HG02943 (cell line): ENCODE measurements at regions not wholly inside any gene's neighbourhood (a gene's known extent, or its start where the extent isn't known, plus 50 kb on each side); places are given as distances from the start of the nearest gene placed in this dataset.

Source experiments
- ATAC-seq: cut with Tn5 transposase; IDR thresholded peaks from one replicate; pipeline ENCODE4 v1.9.1; 2021; ENCODE audit warnings: mild to moderate bottlenecking, low read depth, moderate library complexity; ENCODE audit not compliant: unreplicated experiment

DNA sequence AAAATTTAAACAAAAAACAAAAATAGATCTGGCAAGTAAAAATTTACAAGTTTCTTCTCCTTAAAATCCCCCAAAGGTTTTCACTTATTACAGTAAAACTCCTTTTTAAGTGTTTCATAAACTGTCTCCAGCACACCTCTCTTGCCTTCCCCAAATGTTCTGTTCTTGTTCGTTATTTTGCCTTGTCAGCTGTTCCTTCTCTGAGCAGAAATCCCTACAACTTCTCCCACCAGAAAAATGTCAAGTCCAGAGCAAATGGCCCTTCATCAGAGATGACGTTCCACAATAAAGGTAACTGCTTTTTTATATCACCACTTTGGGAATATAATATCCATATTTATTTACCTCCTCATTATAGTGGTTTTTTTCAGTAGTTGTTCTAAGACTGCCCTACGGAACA lies 432.1 kb downstream of the ADAM29 start:
- ATAC-seq, result no peak

DNA sequence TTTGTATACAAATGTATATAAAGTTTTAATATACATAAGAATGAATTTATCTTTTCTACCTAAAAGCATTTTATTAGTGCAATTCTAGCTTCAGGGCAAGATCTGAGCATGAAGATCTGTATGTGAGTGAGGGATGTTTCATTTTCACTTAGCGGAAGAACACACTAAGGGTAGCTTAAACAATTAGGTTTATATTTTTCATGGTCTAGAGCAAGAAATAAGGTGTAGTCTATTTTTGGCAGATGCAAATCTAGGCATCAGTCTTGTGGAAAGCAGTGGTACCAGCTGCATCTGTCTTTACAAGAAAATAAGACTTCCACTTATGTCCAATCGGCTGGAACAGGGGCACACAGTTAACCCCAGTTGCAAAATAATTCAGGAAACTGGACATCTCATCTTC lies 433.3 kb downstream of the ADAM29 start:
- ATAC-seq, result no peak

DNA sequence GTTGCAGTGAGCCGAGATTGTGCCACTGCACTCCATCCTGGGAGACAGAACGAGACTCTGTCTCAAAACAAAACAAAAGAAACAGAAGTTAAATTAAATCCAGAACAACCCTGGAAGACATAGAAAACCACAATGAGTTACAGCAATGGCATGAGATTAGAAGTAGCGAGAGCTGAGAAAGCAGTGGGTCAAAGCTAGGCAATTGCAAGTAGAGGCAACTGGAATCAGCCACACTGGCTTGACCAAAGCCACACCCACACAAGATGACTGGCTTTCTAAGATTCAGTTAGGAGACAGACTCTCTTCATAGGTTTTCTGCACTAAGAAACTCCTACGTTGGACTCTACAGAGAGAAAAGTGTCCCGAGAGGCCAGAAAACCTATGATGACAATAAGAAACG lies 443.0 kb downstream of the GPM6A start:
- no peak for ATAC-seq

GRCh38 chr4:175371091-175371490 lies 441.0 kb downstream of the GPM6A start:
- no peak for ATAC-seq

- ATAC-seq, result no peak
Observed at GRCh38 chr4:175373031-175373430, 439.0 kb downstream of the GPM6A start.

- ATAC-seq, result no peak
Observed at GRCh38 chr4:175374459-175374858, 437.6 kb downstream of the GPM6A start.

DNA sequence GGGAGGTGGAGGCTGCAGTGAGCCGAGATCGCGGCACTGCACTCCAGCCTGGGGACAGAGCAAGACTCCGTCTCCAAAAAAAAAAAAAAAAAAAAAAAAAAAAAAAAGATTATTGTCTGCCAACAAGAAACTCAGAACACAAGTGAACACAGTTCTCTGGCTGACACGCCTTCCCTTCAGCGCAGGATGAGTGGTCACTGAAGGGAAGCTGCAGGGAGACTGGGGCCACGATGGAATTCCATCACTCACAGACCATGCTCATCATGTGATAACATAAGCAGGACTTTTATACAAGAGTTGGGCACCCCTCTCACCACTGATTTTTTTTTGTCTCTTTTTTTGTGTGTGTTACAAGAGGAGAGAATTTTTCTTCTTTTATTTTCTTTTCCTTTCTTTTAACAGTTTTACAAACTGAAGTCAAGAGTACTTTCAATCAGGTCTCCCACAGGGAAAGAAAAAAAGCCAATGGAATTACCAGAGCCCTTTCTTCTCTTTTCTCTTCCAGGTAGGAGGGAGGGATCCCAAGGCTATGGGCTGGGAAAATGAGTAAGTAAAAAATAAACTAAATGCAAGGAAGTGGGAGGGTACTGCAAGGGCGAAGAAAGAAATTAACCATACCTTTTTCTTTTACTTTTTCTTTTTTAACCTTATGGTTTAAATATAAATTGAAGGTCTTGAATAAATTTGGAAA lies 435.6 kb downstream of the GPM6A start:
- no peak for ATAC-seq

GRCh38 chr4:175377203-175377602 lies 434.9 kb downstream of the GPM6A start:
- ATAC-seq, result no peak

- ATAC-seq, result no peak
Observed at GRCh38 chr4:175378372-175378771, 433.7 kb downstream of the GPM6A start.

GRCh38 chr4:175380841-175381240 lies 431.2 kb downstream of the GPM6A start:
- no peak for ATAC-seq

DNA sequence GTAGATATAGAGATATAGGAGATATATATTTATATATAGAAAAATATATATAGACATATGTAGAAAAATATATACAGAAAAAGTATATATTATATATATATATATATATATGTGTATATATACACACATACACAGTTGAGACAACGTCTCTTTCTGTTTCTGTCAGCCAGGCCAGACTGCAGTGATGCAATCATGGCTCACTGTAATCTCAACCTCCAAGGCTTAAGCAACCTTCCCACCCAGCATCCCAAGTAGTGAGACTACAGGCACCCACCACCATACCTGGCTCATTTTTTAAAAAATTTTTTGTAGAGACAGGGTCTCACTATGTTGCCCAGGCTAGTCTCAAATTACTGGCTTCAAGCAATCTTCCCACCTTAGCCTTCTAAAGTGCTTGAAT lies 426.3 kb downstream of the GPM6A start:
- ATAC-seq, result no peak

- ATAC-seq, result no peak
Observed at GRCh38 chr4:175386776-175387507, 425.1 kb downstream of the GPM6A start.

DNA sequence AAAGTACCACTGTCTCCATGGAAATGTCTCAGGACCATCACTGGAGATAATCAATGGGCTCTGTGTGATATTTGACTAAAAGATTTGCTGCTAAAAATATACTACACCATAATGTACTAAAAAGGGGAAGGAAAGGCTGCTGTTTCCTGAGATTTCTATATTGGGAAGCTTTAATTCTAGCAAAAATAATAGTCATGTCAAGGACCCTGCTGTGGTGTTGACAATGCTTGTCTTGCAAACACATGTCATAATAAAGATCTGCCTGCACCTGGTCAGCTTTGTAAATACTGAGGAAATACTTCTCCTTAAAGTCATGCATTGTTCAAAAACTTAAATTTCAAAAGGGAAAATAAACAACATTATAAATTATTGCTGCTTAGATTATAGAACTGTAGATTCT lies 417.9 kb downstream of the GPM6A start:
- no peak for ATAC-seq

- ATAC-seq, result no peak
Observed at GRCh38 chr4:175405961-175406360, 406.1 kb downstream of the GPM6A start.

- ATAC-seq, result no peak
Observed at GRCh38 chr4:175407926-175408325, 404.1 kb downstream of the GPM6A start.

DNA sequence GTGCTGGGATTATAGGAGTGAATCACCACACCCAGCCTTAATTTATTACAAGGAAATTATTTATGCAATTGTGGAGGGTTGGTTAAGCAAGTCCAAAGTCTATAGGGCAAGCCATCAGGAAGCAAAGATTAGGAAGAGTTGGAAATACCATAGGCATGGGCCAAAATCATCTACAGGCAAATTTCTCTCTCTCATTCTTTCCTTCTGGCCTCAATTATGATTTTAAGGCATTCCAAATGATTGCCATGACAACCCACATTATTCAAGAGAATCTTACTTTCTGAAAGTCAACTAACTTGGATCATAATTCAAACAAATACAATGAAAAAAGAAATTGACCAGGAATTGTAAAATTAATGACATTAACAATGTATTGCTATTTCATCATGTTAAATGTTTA lies 400.8 kb downstream of the GPM6A start:
- ATAC-seq, result no peak

DNA sequence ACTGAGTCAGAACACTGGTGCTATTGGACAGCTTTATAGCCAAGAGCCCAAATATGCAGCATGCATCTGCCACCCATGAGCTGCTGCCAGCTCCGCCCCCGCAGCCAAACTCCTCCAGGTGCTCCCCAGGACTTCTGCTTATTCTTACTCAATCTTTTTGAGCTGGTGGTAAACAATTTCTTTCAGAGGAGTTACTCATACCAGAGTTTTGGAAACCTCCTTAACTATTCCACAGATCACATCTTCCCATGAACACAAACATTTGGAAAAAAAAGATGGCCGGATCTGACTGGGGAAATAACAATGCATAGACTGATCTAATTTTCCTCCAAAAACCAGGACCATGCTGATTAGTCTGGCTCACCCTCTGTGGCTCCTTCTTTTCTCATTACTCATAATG lies 399.9 kb downstream of the GPM6A start:
- ATAC-seq, result no peak

DNA sequence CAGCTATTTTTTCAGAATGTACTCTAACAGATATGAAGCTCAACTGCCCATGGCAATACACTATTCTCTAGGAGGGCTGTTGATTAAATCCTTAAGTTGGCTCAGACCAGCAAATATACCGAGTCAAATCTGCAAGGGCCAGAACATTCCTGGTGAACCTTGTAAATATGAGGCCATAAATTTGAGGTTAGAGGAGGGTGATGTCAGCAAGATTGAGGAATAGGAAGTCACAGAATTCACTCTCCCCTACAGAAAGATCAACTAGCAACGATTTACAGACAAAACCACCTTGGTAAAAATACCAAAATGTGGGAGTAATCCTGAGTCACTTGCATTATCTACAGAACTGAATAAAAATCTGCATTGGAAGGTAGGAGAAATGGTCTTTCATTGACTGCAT lies 399.3 kb downstream of the GPM6A start:
- no peak for ATAC-seq

DNA sequence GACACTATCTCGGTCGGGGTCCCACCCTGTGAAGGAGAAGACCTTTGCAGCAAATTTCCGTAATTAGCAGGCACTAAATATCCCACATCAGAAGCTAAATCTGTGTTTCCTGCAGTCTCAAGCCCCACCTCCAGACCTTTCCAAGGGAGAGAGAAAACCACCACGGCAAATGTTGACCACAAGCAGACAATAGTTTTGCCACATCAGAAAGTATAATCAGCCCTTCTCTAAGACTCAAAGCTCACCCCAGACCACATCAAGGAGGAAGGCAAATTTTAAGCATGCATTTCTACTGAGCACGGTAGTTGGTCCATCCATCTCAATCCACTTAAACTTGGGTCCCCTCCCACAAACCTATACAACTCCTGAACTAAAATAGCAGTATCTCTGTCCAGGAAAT lies 398.5 kb downstream of the GPM6A start:
- ATAC-seq, result no peak

- ATAC-seq, result no peak
Observed at GRCh38 chr4:175414602-175415001, 397.5 kb downstream of the GPM6A start.

- ATAC-seq, result no peak
Observed at GRCh38 chr4:175418516-175418915, 393.5 kb downstream of the GPM6A start.

GRCh38 chr4:175419236-175419718 lies 392.8 kb downstream of the GPM6A start:
- no peak for ATAC-seq
